HG02938 (cell line): ENCODE measurements at regions not wholly inside any gene's neighbourhood (a gene's known extent, or its start where the extent isn't known, plus 50 kb on each side); places are given as distances from the start of the nearest gene placed in this dataset.
"Not testable (repeated sequence)": the region's sequence is repeated elsewhere in the genome, so short reads cannot be mapped to it uniquely, and the experiment has no call there.

Source experiments
- ATAC-seq: cut with Tn5 transposase; IDR thresholded peaks from one replicate; pipeline ENCODE4 v1.9.1; 2021; ENCODE audit warnings: mild to moderate bottlenecking, moderate library complexity; ENCODE audit not compliant: unreplicated experiment

DNA sequence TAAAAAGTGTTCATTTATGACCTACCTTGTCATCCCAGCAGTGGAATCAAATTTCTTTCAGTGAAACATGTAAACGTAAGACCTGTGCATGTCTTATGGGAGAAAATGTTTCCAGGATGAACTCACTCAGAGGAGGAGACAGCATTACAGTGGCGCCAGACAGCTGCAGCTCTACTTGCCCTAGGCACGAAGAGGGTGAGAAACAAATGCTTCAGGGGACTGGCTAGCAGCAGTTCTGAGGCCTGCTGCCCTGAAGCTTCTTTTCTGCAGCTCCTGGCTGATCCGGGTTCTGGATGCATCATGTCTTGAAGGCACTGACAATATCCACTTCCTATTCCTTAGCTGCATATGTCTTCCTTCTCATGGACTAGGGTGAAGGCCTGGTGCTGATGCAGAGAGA is 120.2 kb downstream of the QRSL1 start:
- ATAC-seq = no peak

DNA sequence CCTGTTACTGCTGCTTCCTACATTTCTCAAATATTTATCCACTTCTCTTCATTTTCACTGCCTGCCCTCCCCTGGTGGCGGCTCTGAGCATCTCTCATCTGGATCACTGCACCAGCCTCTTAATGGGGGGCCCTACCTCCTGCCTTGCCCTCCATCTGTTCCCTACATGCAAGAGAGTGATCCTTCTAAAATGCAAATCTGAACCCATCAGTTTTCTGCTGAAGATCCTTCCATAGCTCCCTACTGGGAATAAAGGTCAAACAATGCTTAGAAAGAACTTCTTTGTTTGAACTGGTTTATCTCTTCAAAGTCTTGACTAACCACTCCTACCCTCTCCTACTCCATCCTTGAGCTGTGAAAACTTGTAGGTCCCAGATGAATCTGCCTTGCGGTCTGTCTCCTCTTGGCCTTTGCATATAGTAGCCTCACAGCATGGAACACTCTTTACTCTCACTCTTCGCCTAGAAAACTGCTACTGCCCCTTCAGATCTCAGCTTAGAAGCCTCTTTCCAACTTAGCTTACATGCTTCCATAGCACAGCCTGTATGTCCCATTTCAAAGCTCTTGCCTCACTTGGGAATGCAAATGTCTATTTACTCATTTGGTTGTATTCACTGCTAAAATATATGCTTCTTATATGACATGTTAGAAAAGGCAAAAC is 119.3 kb downstream of the QRSL1 start:
- no peak for ATAC-seq

- ATAC-seq = no peak
Measured at GRCh38 chr6:106747139-106747538, 117.8 kb downstream of the QRSL1 start.

GRCh38 chr6:106746652-106747051 is 117.3 kb downstream of the QRSL1 start:
- no peak for ATAC-seq

DNA sequence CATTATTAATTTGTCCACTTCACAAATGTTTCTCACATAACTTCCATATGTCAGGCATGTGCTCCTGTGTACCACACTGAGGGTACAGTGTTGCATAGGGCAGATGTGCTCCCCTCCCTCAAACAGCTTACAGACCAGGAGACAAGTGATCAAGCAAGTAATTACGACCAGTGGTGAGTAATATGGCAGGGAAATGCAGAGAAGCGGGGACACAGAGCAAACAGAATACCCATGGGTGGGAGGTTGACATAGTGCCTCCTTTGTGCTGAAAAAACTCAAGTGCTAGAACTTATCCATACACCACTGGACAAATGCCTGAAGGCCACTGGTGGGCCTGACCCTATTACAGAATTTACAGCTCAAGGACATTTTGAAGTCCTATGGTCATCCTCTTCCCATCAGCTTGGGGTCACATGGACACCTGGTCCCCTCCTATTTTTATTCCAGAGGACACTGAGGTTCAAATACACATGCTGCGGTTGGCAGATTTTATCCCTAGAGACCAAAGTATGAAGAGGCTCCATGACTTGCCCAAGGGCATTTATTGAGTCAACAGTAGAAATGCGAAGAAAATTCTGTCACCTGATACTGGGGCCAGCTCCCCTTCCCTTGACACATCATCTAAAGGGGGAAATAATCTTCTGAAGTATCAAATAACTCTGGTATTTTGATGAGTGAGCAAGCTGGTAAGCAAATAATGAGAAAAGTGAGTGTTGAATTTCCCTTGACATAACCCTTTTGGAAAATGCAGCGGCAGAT is 116.6 kb downstream of the QRSL1 start:
- ATAC-seq = no peak

DNA sequence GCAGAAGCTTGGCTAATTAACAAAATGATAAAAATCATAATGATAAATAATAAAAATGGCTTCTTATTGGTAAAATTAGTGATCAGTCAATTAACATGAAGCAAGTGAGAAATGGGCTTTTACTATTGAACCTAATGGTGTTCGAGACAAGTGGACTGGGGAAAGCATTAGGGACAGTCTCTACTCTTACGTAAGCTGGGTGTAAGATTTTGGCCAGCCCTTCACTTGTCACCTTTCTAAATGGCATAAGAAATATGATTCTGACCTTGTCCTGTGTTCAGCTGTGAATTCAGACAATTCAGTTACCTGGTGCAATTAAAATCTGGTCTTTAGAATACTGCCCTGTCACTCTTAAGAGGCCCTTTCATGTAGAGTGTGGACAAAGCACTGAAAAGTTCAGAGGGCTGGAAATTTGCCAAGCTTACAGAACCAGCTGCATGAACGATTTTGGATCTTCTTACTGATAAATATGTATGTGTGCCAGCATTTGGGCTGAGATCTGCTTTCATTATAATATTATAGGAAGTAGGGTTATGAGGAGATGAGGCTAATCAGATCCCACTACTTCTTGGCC is 115.9 kb downstream of the QRSL1 start:
- no peak for ATAC-seq

DNA sequence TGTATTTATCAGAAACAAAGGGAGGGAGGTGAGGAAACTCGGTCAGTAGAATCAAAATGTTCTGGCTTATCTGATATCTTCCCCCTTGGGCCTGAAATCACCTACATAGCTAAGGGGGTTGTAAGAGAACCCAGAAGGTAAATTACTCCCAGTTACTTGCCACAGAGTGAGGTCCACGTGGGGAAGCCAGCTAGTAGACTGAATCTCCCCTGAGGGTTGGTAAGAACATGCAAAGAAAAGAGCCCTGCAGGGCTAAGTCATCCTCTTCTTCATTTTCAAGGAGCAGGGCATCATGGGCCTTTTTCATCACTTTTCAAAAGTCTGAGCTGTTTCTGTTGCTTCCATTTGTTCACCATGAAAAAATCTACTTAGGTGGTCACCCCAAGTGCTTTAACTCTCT is 115.4 kb downstream of the QRSL1 start:
- ATAC-seq = no peak

DNA sequence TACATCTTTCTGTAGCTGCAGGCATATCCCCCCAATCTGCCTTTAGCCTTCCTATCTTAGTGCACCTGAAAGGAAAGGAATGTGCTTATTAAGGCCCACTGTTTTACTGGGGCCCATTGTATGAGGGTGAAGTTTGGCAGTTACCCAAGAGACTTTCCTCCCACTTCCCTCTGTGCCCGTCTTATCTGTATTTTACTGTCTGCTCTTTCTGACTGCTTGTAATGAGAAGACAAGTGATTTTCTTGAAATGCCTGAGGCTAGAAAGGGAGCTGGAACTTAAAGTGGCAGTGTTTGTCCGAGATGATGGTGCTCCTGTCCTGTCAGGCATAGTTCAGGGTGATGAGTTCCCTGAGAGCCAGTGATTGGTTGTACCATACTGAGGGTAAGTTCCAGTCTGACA is 114.7 kb downstream of the QRSL1 start:
- ATAC-seq = not testable (repeated sequence)

GRCh38 chr6:106743612-106744011 is 114.2 kb downstream of the QRSL1 start:
- ATAC-seq = no peak

DNA sequence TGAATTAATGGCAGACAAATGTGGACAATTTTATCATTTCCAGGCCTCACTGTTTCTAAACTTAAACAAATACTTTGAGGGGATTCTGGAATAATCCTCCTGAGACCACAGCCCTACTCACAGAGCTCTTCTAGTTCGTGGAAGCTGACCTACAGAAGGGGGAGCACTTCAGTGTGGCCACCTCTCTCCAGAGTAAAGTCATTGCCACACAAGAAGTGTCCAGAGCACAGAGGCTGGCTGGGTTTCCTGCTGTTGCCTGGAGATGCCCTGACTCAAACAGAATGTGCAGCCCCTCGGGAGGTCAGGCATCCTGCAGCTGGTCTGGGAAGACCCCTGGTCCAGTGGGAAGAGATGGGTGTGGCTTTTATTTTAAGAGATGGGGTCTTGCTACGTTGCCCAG is 110.9 kb downstream of the QRSL1 start:
- ATAC-seq = no peak

DNA sequence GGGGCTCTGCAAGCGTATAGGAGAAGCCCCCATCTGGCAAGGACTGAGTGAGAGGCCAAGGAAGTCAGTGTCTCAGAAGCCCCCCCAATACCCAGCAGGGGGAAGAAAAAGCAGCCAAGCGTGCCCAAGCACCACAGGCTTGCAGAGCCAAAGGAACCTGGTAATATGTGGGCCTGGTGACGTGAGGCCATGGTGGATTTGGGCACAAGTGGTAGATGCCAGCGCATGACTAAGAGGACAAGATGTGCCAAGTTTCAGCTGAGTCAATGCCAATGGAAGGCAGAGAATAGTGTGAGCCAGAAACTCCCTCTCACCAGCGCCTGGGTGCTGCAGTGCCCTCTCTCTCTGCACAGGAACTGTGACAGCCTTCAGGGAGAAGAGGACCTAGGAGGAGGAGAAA is 110.0 kb downstream of the QRSL1 start:
- ATAC-seq = no peak

- ATAC-seq = no peak
Measured at GRCh38 chr6:106736502-106736901, 107.1 kb downstream of the QRSL1 start.

DNA sequence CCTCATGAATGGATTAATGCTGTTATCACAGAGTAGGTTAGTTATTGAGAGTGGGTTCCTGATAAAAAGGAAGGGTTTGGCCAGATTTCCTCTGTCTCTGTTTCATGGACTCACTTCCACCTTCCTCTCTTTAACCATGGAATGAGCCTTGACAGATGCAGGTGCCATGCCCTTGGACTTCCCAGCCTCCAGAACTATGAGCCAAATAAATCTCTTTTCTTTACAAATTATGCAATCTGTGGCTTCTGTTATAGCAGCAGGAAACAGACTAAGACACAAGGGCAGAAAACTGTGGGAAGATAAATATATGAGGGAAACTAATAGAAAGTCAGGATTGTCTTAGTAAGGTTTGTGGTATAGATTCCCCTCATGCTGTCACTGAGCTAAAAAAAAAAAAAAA is 106.5 kb downstream of the QRSL1 start:
- no peak for ATAC-seq

DNA sequence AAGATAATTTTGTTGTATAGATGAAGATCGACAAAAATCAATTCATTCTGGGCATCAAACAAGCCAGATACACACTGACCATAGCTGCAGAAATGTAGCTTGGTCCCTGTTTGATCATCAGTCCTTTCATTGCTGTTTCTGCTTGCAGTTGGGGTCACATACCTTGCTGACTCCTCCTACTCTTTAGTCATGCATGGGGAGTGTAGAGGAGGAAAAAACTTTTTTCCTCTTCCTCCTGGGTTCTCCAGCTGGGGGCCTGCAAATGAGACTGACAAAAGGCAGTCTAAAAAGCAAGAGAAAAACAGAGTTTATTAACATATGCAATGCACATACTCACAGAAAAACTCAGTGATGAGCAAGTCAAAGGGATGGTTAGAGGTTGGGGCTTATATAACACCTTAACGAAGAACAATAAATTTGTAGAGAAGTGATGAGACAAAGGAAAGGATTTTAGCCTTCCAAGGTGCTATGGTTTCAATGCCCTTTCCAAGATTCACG is 105.8 kb downstream of the QRSL1 start:
- no peak for ATAC-seq

DNA sequence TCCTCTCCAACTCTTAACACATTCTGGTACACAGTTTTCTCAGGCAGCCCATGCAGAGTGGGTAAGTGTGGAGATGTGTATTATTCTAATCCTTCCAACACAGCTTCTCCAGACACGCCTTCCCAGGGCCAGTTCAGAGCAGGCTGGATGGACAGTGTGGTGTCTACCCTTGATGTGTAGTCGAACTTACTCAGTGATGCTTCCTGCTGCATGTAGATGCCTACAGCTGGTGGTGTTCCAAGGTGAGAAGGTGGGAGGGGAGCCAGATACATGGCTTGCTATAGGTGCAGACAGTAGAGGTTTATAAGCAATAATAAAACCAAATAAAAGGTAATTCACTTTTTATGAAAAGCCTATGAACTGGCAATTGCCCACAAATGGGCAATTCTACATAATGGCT is 104.0 kb downstream of the QRSL1 start:
- ATAC-seq = no peak

- no peak for ATAC-seq
Measured at GRCh38 chr6:106732376-106732940, 103.1 kb downstream of the QRSL1 start.

DNA sequence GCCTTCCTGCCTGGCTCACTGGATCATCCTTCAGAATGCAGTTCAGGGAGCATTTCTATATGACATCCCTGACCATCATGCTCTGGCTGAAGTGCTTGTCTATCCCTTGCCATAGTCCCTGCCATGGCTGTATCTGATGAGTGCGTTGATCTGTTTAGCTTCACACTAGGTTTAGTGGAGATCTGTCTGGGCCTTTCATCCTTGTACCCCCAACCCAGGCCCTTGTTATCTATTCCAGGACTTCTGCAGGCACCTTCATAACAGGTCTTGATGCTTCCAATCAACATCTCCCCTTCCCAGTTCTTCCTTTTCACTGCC is 102.4 kb downstream of the QRSL1 start:
- ATAC-seq = no peak

DNA sequence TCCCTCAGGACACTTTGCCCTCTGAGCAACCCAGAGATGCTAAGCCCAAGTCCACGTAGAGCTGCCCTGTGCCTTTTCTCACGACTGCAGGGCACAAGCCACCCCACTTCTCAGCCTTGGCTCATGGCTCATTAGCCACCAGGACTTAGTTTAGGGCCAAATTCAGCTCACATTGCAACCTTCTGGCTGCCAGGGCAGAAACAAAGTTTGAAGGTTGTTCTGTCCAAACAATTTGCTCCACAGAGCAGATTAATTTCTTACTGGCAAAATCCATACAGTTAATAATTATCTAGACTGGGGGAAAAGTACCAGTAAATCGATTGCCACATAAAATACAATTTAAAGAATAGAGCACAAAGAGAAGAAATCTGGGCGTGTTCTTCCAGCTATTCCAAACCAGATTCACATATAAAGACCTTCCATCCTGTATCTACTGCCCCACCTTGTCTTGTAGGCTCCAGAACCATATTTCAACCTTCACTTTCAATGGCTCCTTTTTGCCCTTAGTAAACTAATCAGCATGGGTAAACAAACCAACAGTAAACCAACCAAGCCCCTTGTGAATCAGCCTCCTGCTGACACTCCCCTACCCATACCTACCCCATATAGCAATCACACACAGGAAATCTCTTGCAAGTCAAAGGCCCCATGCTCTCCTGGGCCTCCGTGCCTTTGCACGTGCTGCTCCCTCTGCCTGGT is 101.9 kb downstream of the QRSL1 start:
- ATAC-seq = no peak

DNA sequence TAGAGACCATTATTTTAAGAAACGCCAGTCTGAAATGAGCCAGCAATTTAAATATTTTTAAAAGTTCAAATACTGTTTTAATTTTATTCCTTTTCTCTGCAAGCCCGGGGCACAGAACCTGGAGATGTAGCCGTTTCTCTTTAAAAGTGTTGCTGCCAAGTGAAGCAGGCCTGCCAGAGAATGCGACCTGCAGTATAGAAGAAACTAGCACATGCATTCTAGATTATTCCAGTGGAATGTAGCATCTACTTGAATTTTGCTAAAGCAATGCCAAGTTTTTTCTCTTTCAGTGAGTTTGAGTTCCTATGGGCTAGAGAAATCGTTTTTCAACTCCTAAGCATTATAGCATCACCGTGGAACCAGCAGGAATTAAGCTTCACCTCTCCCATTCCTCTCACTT is 101.3 kb downstream of the QRSL1 start:
- ATAC-seq = no peak

GRCh38 chr6:106730264-106730663 is 100.9 kb downstream of the QRSL1 start:
- no peak for ATAC-seq

- no peak for ATAC-seq
Measured at GRCh38 chr6:106729841-106730240, 100.5 kb downstream of the QRSL1 start.
